ENCODE measurements at regions not wholly inside any gene's neighbourhood (a gene's known extent, or its start where the extent isn't known, plus 50 kb on each side); places are given as distances from the start of the nearest gene placed in this dataset.

GRCh38 chr18:64253222-64253621 is 104.3 kb upstream of the LINC00305 start:
- Histone ChIP-seq H3K4me2 (ENCODE audit: control insufficient read depth, extremely low read depth, insufficient read depth, low read depth, low read length) (no peak overlapping the region), H2AFZ (ENCODE audit: control insufficient read depth, low read length) (no peak overlapping the region), H3K79me2 (ENCODE audit: control insufficient read depth, insufficient read depth, low read length) (no peaks in the 10 kb centered on the region), H3K27ac (ENCODE audit: control insufficient read depth, insufficient read depth, low read length) (no peak overlapping the region), H3K9me1 (ENCODE audit: control insufficient read depth, extremely low read depth, insufficient read depth, low read length) (no peaks in the 10 kb centered on the region), H3K27me3 (ENCODE audit: control insufficient read depth, extremely low read depth, insufficient read depth, low read length) (no peaks in the 10 kb centered on the region), H3K36me3 (ENCODE audit: control insufficient read depth in 2 of 2, extremely low read depth in 1 of 2, insufficient read depth in 2 of 2, low read length in 2 of 2) (no peaks in the 10 kb centered on the region), H3K9ac (ENCODE audit: control insufficient read depth, extremely low read depth, insufficient read depth, low read length) (no peak overlapping the region), H4K20me1 (ENCODE audit: control insufficient read depth, extremely low read depth, insufficient read depth, low read length) (no peaks in the 10 kb centered on the region), H3K4me3 (ENCODE audit: control insufficient read depth in 2 of 3, extremely low read depth in 1 of 3, insufficient read depth in 2 of 3, low read depth in 1 of 3, low read length in 3 of 3) (no peak overlapping the region), H3K9me3 (ENCODE audit: control insufficient read depth, low read depth, low read length) (no peaks in the 10 kb centered on the region), H3K4me1 (ENCODE audit: control insufficient read depth, extremely low read depth, insufficient read depth, low read length) (no peaks in the 10 kb centered on the region)
- TF ChIP-seq CTCF (optimal IDR thresholded peaks at IDR 0.05 in 1 of 3, IDR thresholded peaks at IDR 0.05 in 1 of 3, conservative IDR thresholded peaks at IDR 0.05 in 1 of 3; ENCODE audit: extremely low read depth in 1 of 3, insufficient read depth in 2 of 3, low read length in 3 of 3) = no peak
- TF ChIP-seq EZH2 (IDR thresholded peaks at IDR 0.05; ENCODE audit: low read length) = no peak
- DNase-seq (ENCODE audit: low read depth, low spot score) = no peak
- FAIRE-seq = no peak
- dilution Hi-C loops (cut with MboI; ENCODE audit: extremely low pct_ligation_motif_present, low sequenced_read_pairs) = no loop called here

GRCh38 chr18:64248836-64249235 is 99.9 kb upstream of the LINC00305 start:
- Histone ChIP-seq H2AFZ (ENCODE audit: control insufficient read depth, low read length) (no peak overlapping the region), H3K4me3 (ENCODE audit: control insufficient read depth in 2 of 3, extremely low read depth in 1 of 3, insufficient read depth in 2 of 3, low read depth in 1 of 3, low read length in 3 of 3) (no peak overlapping the region), H3K79me2 (ENCODE audit: control insufficient read depth, insufficient read depth, low read length) (no peaks in the 10 kb centered on the region), H3K27ac (ENCODE audit: control insufficient read depth, insufficient read depth, low read length) (no peak overlapping the region), H3K36me3 (ENCODE audit: control insufficient read depth in 2 of 2, extremely low read depth in 1 of 2, insufficient read depth in 2 of 2, low read length in 2 of 2) (no peaks in the 10 kb centered on the region), H3K27me3 (ENCODE audit: control insufficient read depth, extremely low read depth, insufficient read depth, low read length) (no peaks in the 10 kb centered on the region), H3K4me2 (ENCODE audit: control insufficient read depth, extremely low read depth, insufficient read depth, low read depth, low read length) (no peak overlapping the region), H3K9ac (ENCODE audit: control insufficient read depth, extremely low read depth, insufficient read depth, low read length) (no peak overlapping the region), H3K9me1 (ENCODE audit: control insufficient read depth, extremely low read depth, insufficient read depth, low read length) (no peaks in the 10 kb centered on the region), H3K9me3 (ENCODE audit: control insufficient read depth, low read depth, low read length) (no peaks in the 10 kb centered on the region), H3K4me1 (ENCODE audit: control insufficient read depth, extremely low read depth, insufficient read depth, low read length) (no peaks in the 10 kb centered on the region), H4K20me1 (ENCODE audit: control insufficient read depth, extremely low read depth, insufficient read depth, low read length) (no peaks in the 10 kb centered on the region)
- TF ChIP-seq EZH2 (IDR thresholded peaks at IDR 0.05; ENCODE audit: low read length) = no peak
- no peak for TF ChIP-seq CTCF (optimal IDR thresholded peaks at IDR 0.05 in 1 of 3, IDR thresholded peaks at IDR 0.05 in 1 of 3, conservative IDR thresholded peaks at IDR 0.05 in 1 of 3; ENCODE audit: extremely low read depth in 1 of 3, insufficient read depth in 2 of 3, low read length in 3 of 3)
- FAIRE-seq (no peak), DNase-seq (ENCODE audit: low read depth, low spot score) (no peak)
- dilution Hi-C loops (cut with MboI; ENCODE audit: extremely low pct_ligation_motif_present, low sequenced_read_pairs) = no loop called here

All from keratinocyte (primary cell).